H1 (cell line): ENCODE measurements at regions not wholly inside any gene's neighbourhood (a gene's known extent, or its start where the extent isn't known, plus 50 kb on each side); places are given as distances from the start of the nearest gene placed in this dataset.

Source experiments
- CTCF ChIA-PET: fragments of 300-600 bp; sonication (Branson Sonifier 250); formaldehyde crosslinking; loops from one replicate; lab custom pipeline; 2021; ENCODE audit not compliant: partially characterized antibody; lab: Charles Lee
- POLR2A ChIA-PET: fragments of 300-600 bp; sonication (Branson Sonifier 250); formaldehyde crosslinking; loops from one replicate; lab custom pipeline; 2021; ENCODE audit warnings: inconsistent platforms; ENCODE audit not compliant: partially characterized antibody; lab: Charles Lee
- DNase-seq, 2 experiments: peaks; one replicate each; pipeline versions ENCODE4 v3.0.0 to v3.0.0-alpha.2; 2010 to 2022; ENCODE audit warnings: low spot score in 2 of 2, low read depth in 1 of 2, mixed read lengths in 1 of 2
- FAIRE-seq: peaks from 2 replicates; lab custom pipeline; 2011; peaks lifted over from hg19 to GRCh38; lab: Jason Lieb, UNC
- H2AFZ ChIP-seq: 2 replicates; pipeline ENCODE4 v1.8.1; 2012; ENCODE audit warnings: low read length, inconsistent platforms
- H2AK5ac ChIP-seq: 2 replicates; pipeline ENCODE4 v1.6.1; 2013; ENCODE audit warnings: low read depth, low read length
- H2BK120ac ChIP-seq: replicated peaks from 2 replicates; pipeline ENCODE3; 2013; ENCODE audit warnings: low read depth, low read length, inconsistent platforms
- H2BK12ac ChIP-seq: 2 replicates; pipeline ENCODE4 v1.6.1; 2013; ENCODE audit warnings: low read depth, low read length
- H2BK15ac ChIP-seq: 2 replicates; pipeline ENCODE4 v1.6.1; 2013; ENCODE audit warnings: low read length
- H2BK20ac ChIP-seq: 2 replicates; pipeline ENCODE4 v1.6.1; 2013; ENCODE audit warnings: low read length
- H2BK5ac ChIP-seq: 2 replicates; pipeline ENCODE4 v1.6.1; 2013; ENCODE audit warnings: low read depth, low read length
- H3K14ac ChIP-seq: 2 replicates; pipeline ENCODE4 v1.6.1; 2013; ENCODE audit warnings: inconsistent platforms; ENCODE audit not compliant: insufficient read length
- H3K18ac ChIP-seq: 2 replicates; pipeline ENCODE4 v1.6.1; 2013; ENCODE audit warnings: low read length; ENCODE audit errors: extremely low read depth
- H3K23ac ChIP-seq: 2 replicates; pipeline ENCODE4 v1.6.1; 2013; ENCODE audit warnings: inconsistent platforms; ENCODE audit not compliant: insufficient read length
- H3K23me2 ChIP-seq: 2 replicates; pipeline ENCODE4 v1.6.1; 2013; ENCODE audit warnings: low read depth, low read length
- H3K27ac ChIP-seq: 2 replicates; pipeline ENCODE4 v1.6.1; 2011; ENCODE audit warnings: low read depth, low read length, inconsistent platforms
- H3K27me3 ChIP-seq, 4 experiments: replicated peaks in 1 of 4; 1 replicate in 1 of 4; 2 replicates in 3 of 4; pipeline versions ENCODE4 v1.6.1 to v1.8.1; 2011 to 2013; ENCODE audit warnings: low read length in 3 of 4, mild to moderate bottlenecking in 3 of 4, inconsistent platforms in 2 of 4, mixed read lengths in 2 of 4, moderate library complexity in 1 of 4; ENCODE audit not compliant: control insufficient read depth in 3 of 4, insufficient read depth in 3 of 4; ENCODE audit errors: extremely low read depth in 1 of 4
- H3K36me3 ChIP-seq, 4 experiments: 2 replicates each; pipeline versions ENCODE4 v1.6.1 to v1.8.1; 2011 to 2013; ENCODE audit warnings: mild to moderate bottlenecking in 4 of 4, low read length in 3 of 4, moderate library complexity in 2 of 4, control low read depth in 1 of 4, inconsistent platforms in 1 of 4; ENCODE audit not compliant: insufficient read depth in 4 of 4, control insufficient read depth in 2 of 4
- H3K4ac ChIP-seq: replicated peaks from 2 replicates; pipeline ENCODE3; 2013; ENCODE audit warnings: low read length, low read depth, mixed read lengths, inconsistent platforms; ENCODE audit not compliant: insufficient read length
- H3K4me1 ChIP-seq, 4 experiments: replicated peaks in 1 of 4; 1 replicate in 1 of 4; 2 replicates in 3 of 4; pipeline versions ENCODE4 v1.6.1 to v1.8.1; 2011 to 2013; ENCODE audit warnings: low read length in 3 of 4, inconsistent platforms in 2 of 4, mixed read lengths in 1 of 4; ENCODE audit not compliant: insufficient read depth in 4 of 4, control insufficient read depth in 3 of 4
- H3K4me2 ChIP-seq, 2 experiments: 2 replicates each; pipeline versions ENCODE4 v1.6.1 to v1.8.1; 2011 to 2013; ENCODE audit warnings: low read depth in 2 of 2, low read length in 2 of 2, control low read depth in 1 of 2, inconsistent platforms in 1 of 2, mild to moderate bottlenecking in 1 of 2; ENCODE audit not compliant: insufficient read depth in 1 of 2
- H3K4me3 ChIP-seq, 4 experiments: fragments of 200-600, 300-600 bp in 1 of 4; sonication (generic), shearing (Covaris generic), sonication (Bioruptor Twin) in 1 of 4; 2 replicates each; pipeline versions ENCODE4 v1.5.1 to v1.8.1; 2011 to 2016; ENCODE audit warnings: low read length in 4 of 4, low read depth in 3 of 4, control low read depth in 2 of 4, inconsistent platforms in 2 of 4, mild to moderate bottlenecking in 2 of 4, mixed read lengths in 1 of 4, moderate library complexity in 1 of 4; ENCODE audit not compliant: insufficient read depth in 2 of 4; ENCODE audit errors: extremely low read depth in 1 of 4
- H3K56ac ChIP-seq: replicated peaks from 2 replicates; pipeline ENCODE3; 2013; ENCODE audit warnings: low read depth, mild to moderate bottlenecking, mixed read lengths, low read length, inconsistent platforms; ENCODE audit not compliant: insufficient read length
- H3K79me1 ChIP-seq: 2 replicates; pipeline ENCODE4 v1.6.1; 2013; ENCODE audit warnings: low read depth, low read length, control low read depth
- H3K79me2 ChIP-seq, 2 experiments: 2 replicates each; pipeline versions ENCODE4 v1.6.1 to v1.8.1; 2012 to 2013; ENCODE audit warnings: low read length in 2 of 2, mild to moderate bottlenecking in 2 of 2, inconsistent platforms in 1 of 2; ENCODE audit not compliant: insufficient read depth in 2 of 2, control insufficient read depth in 1 of 2
- H3K9ac ChIP-seq, 4 experiments: replicated peaks in 1 of 4; 1 replicate in 1 of 4; 2 replicates in 3 of 4; pipeline versions ENCODE4 v1.6.1 to v1.8.1; 2011 to 2013; ENCODE audit warnings: low read depth in 3 of 4, low read length in 3 of 4, control low read depth in 2 of 4, mild to moderate bottlenecking in 2 of 4, moderate library complexity in 2 of 4, inconsistent platforms in 1 of 4; ENCODE audit errors: extremely low read depth in 1 of 4
- H3K9me3 ChIP-seq, 2 experiments: 2 replicates each; pipeline versions ENCODE4 v1.6.1 to v1.8.1; 2012 to 2013; ENCODE audit warnings: mild to moderate bottlenecking in 2 of 2, moderate library complexity in 2 of 2, control low read depth in 1 of 2, inconsistent platforms in 1 of 2, low read depth in 1 of 2, low read length in 1 of 2, mixed read lengths in 1 of 2; ENCODE audit not compliant: insufficient read depth in 2 of 2
- H4K20me1 ChIP-seq, 2 experiments: replicated peaks in 1 of 2; 2 replicates each; pipeline versions ENCODE3 to v1.8.1; 2011 to 2013; ENCODE audit warnings: inconsistent platforms in 2 of 2, low read length in 2 of 2, mild to moderate bottlenecking in 1 of 2; ENCODE audit not compliant: insufficient read depth in 2 of 2, control insufficient read depth in 1 of 2
- H4K5ac ChIP-seq: 2 replicates; pipeline ENCODE4 v1.6.1; 2013; ENCODE audit warnings: low read length, low read depth, mixed read lengths, inconsistent platforms; ENCODE audit not compliant: insufficient read length
- H4K8ac ChIP-seq: 2 replicates; pipeline ENCODE4 v1.8.0; 2013; ENCODE audit warnings: mild to moderate bottlenecking, moderate library complexity, low read length, inconsistent platforms; ENCODE audit not compliant: insufficient read depth; ENCODE audit errors: extremely low read depth
- H4K91ac ChIP-seq: replicated peaks from 2 replicates; pipeline ENCODE3; 2013; ENCODE audit warnings: low read length, mixed read lengths, inconsistent platforms; ENCODE audit not compliant: insufficient read length
- ASH2L ChIP-seq: fragments of 200-600, 300-600 bp; sonication (generic); IDR thresholded peaks from one replicate; pipeline ENCODE4 v1.7.1; 2017; ENCODE audit warnings: low read length
- BACH1 ChIP-seq: IDR thresholded peaks from 2 replicates; pipeline ENCODE4 v1.6.1; 2012; ENCODE audit warnings: low read length, improper control_type of control experiment
- BCL11A ChIP-seq, 2 experiments: IDR thresholded peaks; one replicate each; pipeline ENCODE4 v1.6.1; 2011; ENCODE audit warnings: low read depth in 2 of 2, low read length in 2 of 2, mild to moderate bottlenecking in 2 of 2
- CBX8 ChIP-seq: fragments of 300-800, 300-1000 bp; sonication (generic); IDR thresholded peaks from 2 replicates; pipeline ENCODE4 v1.7.1; 2016; ENCODE audit warnings: low read depth, low read length, borderline replicate concordance
- CEBPB ChIP-seq: IDR thresholded peaks from 2 replicates; pipeline ENCODE4 v1.6.1; 2012; ENCODE audit warnings: low read depth, low read length
- CHD1 ChIP-seq: IDR thresholded peaks from 2 replicates; pipeline ENCODE4 v1.6.1; 2012; ENCODE audit warnings: low read depth, low read length, improper control_type of control experiment
- CREB1 ChIP-seq: IDR thresholded peaks from 2 replicates; pipeline ENCODE4 v1.6.1; 2012; ENCODE audit warnings: inconsistent platforms
- EGR1 ChIP-seq: IDR thresholded peaks from 2 replicates; pipeline ENCODE4 v1.6.1; 2011; ENCODE audit warnings: low read depth, low read length, borderline replicate concordance
- EZH2 ChIP-seq: fragments of 200-600 bp; sonication (generic); IDR thresholded peaks from 2 replicates; pipeline ENCODE4 v1.7.1; 2012; ENCODE audit warnings: low read depth, mild to moderate bottlenecking, moderate library complexity, low read length, inconsistent platforms; ENCODE audit not compliant: severe bottlenecking
- GABPA ChIP-seq: IDR thresholded peaks from 2 replicates; pipeline ENCODE4 v1.6.1; 2011; ENCODE audit warnings: mild to moderate bottlenecking, low read length, moderate library complexity, borderline replicate concordance; ENCODE audit not compliant: insufficient read depth
- GTF2F1 ChIP-seq: IDR thresholded peaks from 2 replicates; pipeline ENCODE4 v1.6.1; 2012; ENCODE audit warnings: low read depth, low read length, improper control_type of control experiment, borderline replicate concordance
- JUND ChIP-seq: IDR thresholded peaks from 2 replicates; pipeline ENCODE4 v1.6.1; 2011; ENCODE audit warnings: mild to moderate bottlenecking, improper control_type of control experiment, low read length
- SAP30 ChIP-seq: fragments of 300-600 bp; sonication (generic); IDR thresholded peaks from 2 replicates; pipeline ENCODE4 v1.7.1; 2012; ENCODE audit warnings: low read length, moderate library complexity, mild to moderate bottlenecking, inconsistent platforms; ENCODE audit not compliant: insufficient read depth, insufficient replicate concordance
- SP1 ChIP-seq: IDR thresholded peaks from 2 replicates; pipeline ENCODE4 v1.6.1; 2011; ENCODE audit warnings: low read depth, low read length
- SUZ12 ChIP-seq: fragments of 200-600 bp; sonication (generic); IDR thresholded peaks from 2 replicates; pipeline ENCODE4 v1.6.1; 2012; ENCODE audit warnings: mild to moderate bottlenecking, inconsistent platforms, low read length, moderate library complexity, mixed read lengths
- TBP ChIP-seq: IDR thresholded peaks from 2 replicates; pipeline ENCODE4 v1.6.1; 2011; ENCODE audit warnings: low read depth, low read length, improper control_type of control experiment
- WGBS, 2 experiments: shearing (Covaris generic) in 1 of 2; methylation state at CpG; one replicate each; pipeline versions ENCODE4 v1.1.6 to v1.1.7; 2013 to 2015; ENCODE audit warnings: low lambda C conversion rate in 2 of 2, mixed read lengths in 2 of 2, inconsistent platforms in 1 of 2, low coverage in 1 of 2, missing lambda C conversion rate in 1 of 2; ENCODE audit not compliant: insufficient replicate concordance in 2 of 2, insufficient coverage in 1 of 2, insufficient read length in 1 of 2; ENCODE audit errors: extremely low coverage in 1 of 2, missing lambda C conversion rate in 1 of 2; 5-methylcytosine and 5-hydroxymethylcytosine counted together

GRCh38 chr4:104138116-104138515 is 356.6 kb downstream of the CXXC4 start:
- Histone ChIP-seq H2BK15ac (no peak overlapping the region), H2AK5ac (no peak overlapping the region), H3K18ac (no peak overlapping the region), H3K4ac (no peak overlapping the region), H2BK20ac (no peak overlapping the region), H2BK120ac (no peak overlapping the region), H4K8ac (no peak overlapping the region), H3K56ac (no peak overlapping the region), H3K36me3 (no peaks in the 10 kb centered on the region), H3K4me3 (no peak overlapping the region), H3K27ac (no peak overlapping the region), H2BK5ac (no peak overlapping the region), H3K79me1 (no peaks in the 10 kb centered on the region), H4K20me1 (no peaks in the 10 kb centered on the region), H2BK12ac (no peak overlapping the region), H4K5ac (no peak overlapping the region), H2AFZ (no peak overlapping the region), H3K14ac (no peak overlapping the region), H3K9me3 (no peaks in the 10 kb centered on the region), H3K23ac (no peak overlapping the region), H3K4me2 (no peak overlapping the region), H3K27me3 (no peaks in the 10 kb centered on the region), H3K4me1 (no peaks in the 10 kb centered on the region), H3K23me2 (no peaks in the 10 kb centered on the region), H4K91ac (no peak overlapping the region), H3K79me2 (no peaks in the 10 kb centered on the region), H3K9ac (no peak overlapping the region)
- POLR2A ChIA-PET = no interaction called here
- 83% methylated on average over 1 of the region's 1 CpG; no CpG with 5 or more reads in 1 of the 2 experiments for WGBS, 2 experiments
- CTCF ChIA-PET = no interaction called here
- TF ChIP-seq CREB1 (no peak), SAP30 (no peak), BCL11A (IDR thresholded peaks at IDR 0.05; ENCODE audit: low read depth in 2 of 2, low read length in 2 of 2) (no peak), ASH2L (no peak), CEBPB (no peak), GABPA (no peak), GTF2F1 (no peak), JUND (no peak), CHD1 (no peak), EGR1 (no peak), EZH2 (no peak), BACH1 (no peak), CBX8 (no peak), SP1 (no peak), TBP (no peak), SUZ12 (no peak)
- no peak for FAIRE-seq
- no peak for DNase-seq
